GM10266 (cell line): ENCODE measurements at regions not wholly inside any gene's neighbourhood (a gene's known extent, or its start where the extent isn't known, plus 50 kb on each side); places are given as distances from the start of the nearest gene placed in this dataset.
A peak's percentile ranks its signal among the peaks of the same experiment; 100 is the strongest.

Experiments used
- DNase-seq: peaks from one replicate; pipeline ENCODE4 v3.0.0; 2012; ENCODE audit errors: extremely low spot score
- CTCF ChIP-seq: IDR thresholded peaks from 2 replicates; pipeline ENCODE4 v1.5.1; 2012; ENCODE audit warnings: mild to moderate bottlenecking, low read depth; ENCODE audit not compliant: control insufficient read depth, insufficient read depth; ENCODE audit errors: missing control alignments

GRCh38 chr7:15007507-15007906 is 105.0 kb upstream of the DGKB start:
- DNase-seq: no peak
- TF ChIP-seq CTCF: peak; percentile 11

GRCh38 chr7:15005672-15006071 is 103.1 kb upstream of the DGKB start:
- no peak for TF ChIP-seq CTCF
- no peak for DNase-seq

GRCh38 chr7:15000157-15000556 is 97.6 kb upstream of the DGKB start:
- no peak for TF ChIP-seq CTCF
- no peak for DNase-seq

GRCh38 chr7:14999331-14999730 is 96.8 kb upstream of the DGKB start:
- TF ChIP-seq CTCF: no peak
- DNase-seq: no peak

GRCh38 chr7:14995774-14996173 is 93.2 kb upstream of the DGKB start:
- TF ChIP-seq CTCF: no peak
- no peak for DNase-seq

- no peak for TF ChIP-seq CTCF
- no peak for DNase-seq
These were observed 86.4 kb upstream of the DGKB start for GRCh38 chr7:14988941-14989340.

GRCh38 chr7:14978687-14979086 is 76.1 kb upstream of the DGKB start:
- TF ChIP-seq CTCF: no peak
- no peak for DNase-seq
